ENCODE measurements at regions not wholly inside any gene's neighbourhood (a gene's known extent, or its start where the extent isn't known, plus 50 kb on each side); places are given as distances from the start of the nearest gene placed in this dataset.
"Not testable (repeated sequence)": the region's sequence is repeated elsewhere in the genome, so short reads cannot be mapped to it uniquely, and the experiment has no call there.

- TF ChIP-seq POLR2A (IDR thresholded peaks at IDR 0.05; ENCODE audit: low read length) = no peak
- no peak for TF ChIP-seq GATA1 (IDR thresholded peaks at IDR 0.05; ENCODE audit: low read depth, low read length)
- DNase-seq = no peak
Observed at GRCh38 chr1:166471359-166471758, 304.6 kb upstream of the FAM78B start.

DNA sequence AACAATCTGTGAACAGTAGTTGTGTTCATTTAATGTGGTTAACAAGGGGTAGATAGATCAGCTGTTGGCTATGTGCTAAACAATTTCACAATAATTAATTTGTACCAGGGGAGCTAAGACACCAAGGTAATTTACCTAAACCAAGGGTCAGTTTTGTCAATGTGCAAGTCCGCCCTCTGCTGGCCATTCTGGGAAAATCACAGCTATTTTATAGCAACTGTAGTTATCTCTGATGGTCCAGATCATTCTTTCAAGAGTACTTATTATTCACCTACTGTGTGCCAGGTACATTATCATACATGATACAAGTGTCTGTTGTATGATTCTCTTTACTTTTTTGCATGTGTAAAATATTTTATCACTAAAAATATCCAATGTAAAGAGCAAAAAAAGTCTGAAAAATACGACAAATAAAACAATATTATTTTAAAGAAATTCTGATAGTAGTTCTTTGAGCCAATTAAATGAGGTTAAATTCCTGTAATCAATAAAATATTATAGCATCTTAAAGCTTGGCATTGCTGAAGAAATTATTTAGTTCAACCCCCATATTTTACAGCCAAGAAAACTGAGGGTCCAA lies 312.3 kb upstream of the FAM78B start:
- peak; percentile 45 to 73 for DNase-seq
- no peak for TF ChIP-seq GATA1 (IDR thresholded peaks at IDR 0.05; ENCODE audit: low read depth, low read length)
- no peak for TF ChIP-seq POLR2A (IDR thresholded peaks at IDR 0.05; ENCODE audit: low read length)

- no peak for DNase-seq
- TF ChIP-seq POLR2A (IDR thresholded peaks at IDR 0.05; ENCODE audit: low read length) = no peak
Observed at GRCh38 chr1:166484471-166484870, 317.7 kb upstream of the FAM78B start.

GRCh38 chr1:166484871-166485270 lies 318.1 kb upstream of the FAM78B start:
- DNase-seq = no peak

DNA sequence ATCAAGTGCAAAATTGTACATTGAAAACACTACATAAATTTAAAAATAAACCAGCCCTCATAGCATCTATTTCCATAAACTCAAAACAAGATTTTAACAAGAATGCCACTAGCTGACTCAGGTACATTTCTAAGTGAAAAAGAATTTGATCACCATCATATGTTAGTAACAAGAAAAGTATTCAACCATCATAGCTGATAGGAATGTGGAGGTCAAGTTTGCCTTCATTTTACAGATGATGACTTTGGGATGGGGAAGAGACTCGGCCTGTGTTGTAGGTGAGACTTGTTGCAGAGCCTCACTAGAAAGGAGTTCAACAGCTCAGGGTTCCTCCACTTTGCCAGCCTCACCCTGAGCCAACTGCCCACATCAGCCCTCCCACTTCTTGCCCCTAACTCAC lies 318.8 kb upstream of the FAM78B start:
- DNase-seq = no peak
- TF ChIP-seq POLR2A (IDR thresholded peaks at IDR 0.05; ENCODE audit: low read length) = no peak
- TF ChIP-seq GATA1 (IDR thresholded peaks at IDR 0.05; ENCODE audit: low read depth, low read length) = no peak

More at GRCh38 chr1:166484871-166485270, 318.1 kb upstream of the FAM78B start:
- TF ChIP-seq GATA1 (IDR thresholded peaks at IDR 0.05; ENCODE audit: low read depth, low read length) (no peak), POLR2A (IDR thresholded peaks at IDR 0.05; ENCODE audit: low read length) (no peak)

DNA sequence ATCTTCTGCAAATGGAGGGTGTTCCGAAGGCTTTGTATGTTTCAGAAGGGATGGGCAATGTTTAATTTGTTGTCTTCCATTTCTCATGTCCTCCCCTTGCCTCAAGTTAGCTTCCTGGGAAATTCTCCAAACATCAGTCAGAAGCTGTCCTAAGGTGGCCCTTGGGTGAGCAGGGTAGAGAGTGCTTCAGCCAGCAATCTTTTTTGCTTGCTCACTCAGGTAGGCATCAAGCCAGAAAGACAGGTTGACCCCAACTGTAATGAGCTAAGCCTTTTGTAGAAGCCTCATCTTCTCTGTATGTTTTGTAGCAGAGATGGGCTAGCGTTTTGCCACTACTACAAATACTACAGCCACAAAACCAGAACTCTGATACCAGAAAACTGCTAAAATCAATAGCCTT lies 321.5 kb upstream of the FAM78B start:
- no peak for TF ChIP-seq POLR2A (IDR thresholded peaks at IDR 0.05; ENCODE audit: low read length)
- TF ChIP-seq GATA1 (IDR thresholded peaks at IDR 0.05; ENCODE audit: low read depth, low read length) = no peak
- peak; percentile 9 to 38 for DNase-seq

DNA sequence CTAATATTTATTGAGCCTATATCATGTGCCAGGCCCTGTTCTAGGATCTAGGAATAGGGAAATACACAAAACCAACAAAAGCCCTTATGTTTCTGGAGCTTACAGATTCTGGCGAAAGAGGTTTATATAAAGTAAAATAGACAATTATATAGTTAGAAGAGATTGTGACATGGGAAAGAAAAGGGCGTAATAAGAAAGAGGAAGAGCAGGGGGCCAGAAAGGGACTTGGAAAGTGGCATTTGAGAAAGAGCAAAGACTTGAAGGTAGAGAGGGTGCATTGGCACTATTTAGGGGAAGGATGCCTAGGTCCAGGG lies 322.5 kb upstream of the FAM78B start:
- DNase-seq = no peak
- TF ChIP-seq POLR2A (IDR thresholded peaks at IDR 0.05; ENCODE audit: low read length) (no peak), GATA1 (IDR thresholded peaks at IDR 0.05; ENCODE audit: low read depth, low read length) (no peak)

DNA sequence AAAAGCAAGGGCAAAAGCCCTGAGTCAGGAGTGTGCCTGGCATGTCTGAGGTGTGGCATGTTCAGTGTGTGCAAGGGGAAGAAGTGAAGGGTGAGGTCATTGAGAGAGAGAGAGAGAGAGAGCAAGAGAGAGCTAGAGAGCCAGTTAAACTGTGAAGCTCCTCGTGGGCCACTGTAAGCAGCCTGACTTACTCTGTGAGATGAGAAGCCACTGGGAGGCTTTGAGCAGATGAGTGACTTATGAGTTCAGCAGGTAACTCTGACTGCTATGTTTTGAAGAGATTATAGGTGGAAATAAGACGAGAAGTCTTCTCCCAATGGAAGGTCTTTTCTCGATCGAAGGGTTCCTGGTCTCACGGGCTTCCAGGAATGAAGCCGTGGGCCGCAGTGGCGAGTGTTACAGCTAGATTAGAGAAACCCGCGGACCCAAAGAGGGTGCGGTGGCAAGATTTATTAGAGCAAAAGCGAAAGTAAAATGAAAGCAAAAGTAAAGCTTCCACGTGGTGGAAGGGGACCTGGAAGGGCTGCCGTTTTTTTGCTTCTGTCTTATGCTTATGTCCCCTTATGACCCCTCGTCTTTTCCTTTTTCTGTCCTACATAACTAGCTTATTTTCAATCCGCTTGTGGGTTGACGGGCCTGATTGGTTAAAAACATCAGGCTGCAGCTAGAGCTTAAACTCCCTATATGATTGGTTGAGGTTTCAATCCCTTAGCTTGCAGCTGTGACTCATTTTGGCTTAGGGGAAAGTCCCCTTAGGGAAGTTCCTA lies 323.1 kb upstream of the FAM78B start:
- DNase-seq = peak; percentile 81 to 82
- no peak for TF ChIP-seq GATA1 (IDR thresholded peaks at IDR 0.05; ENCODE audit: low read depth, low read length)
- peak; percentile 30 for TF ChIP-seq POLR2A (IDR thresholded peaks at IDR 0.05; ENCODE audit: low read length)

DNA sequence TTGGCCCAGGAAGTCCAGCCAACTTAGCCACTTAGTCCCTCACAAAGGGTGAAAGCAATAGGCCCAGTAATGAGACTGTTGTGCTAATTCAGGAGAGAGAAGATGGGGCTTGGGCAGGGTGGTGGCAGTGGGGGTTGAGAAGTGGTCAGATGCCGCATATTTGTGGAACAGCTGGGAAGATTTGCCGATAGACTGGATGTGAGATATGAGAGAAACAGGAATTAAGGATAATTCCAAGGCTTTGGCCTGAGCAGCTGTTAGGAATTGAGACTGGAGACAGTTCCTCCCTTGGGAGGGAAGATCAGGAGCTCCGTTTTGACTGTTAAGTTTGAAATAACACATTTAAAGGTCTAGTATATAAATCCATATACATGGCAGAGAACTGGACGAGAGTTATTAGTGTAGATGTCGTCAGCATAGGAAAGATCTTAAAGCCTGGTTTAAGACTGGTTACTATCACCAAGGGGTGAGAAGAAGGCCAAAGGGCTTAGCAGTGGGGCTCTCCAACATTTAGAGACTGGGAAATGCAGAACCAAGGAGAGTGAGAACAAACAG lies 323.7 kb upstream of the FAM78B start:
- TF ChIP-seq POLR2A (IDR thresholded peaks at IDR 0.05; ENCODE audit: low read length) (no peak), GATA1 (IDR thresholded peaks at IDR 0.05; ENCODE audit: low read depth, low read length) (no peak)
- no peak for DNase-seq

DNA sequence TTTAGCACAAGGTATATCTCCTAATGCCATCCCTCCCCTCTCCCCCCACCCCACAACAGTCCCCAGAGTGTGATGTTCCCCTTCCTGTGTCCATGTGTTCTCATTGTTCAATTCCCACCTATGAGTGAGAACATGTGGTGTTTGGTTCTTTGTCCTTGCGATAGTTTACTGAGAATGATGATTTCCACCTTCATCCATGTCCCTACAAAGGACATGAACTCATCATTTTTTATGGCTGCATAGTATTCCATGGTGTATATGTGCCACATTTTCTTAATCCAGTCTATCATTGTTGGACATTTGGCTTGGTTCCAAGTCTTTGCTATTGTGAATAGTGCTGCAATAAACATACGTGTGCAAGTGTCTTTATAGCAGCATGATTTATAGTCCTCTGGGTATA lies 327.0 kb upstream of the FAM78B start:
- not testable (repeated sequence) for DNase-seq

DNA sequence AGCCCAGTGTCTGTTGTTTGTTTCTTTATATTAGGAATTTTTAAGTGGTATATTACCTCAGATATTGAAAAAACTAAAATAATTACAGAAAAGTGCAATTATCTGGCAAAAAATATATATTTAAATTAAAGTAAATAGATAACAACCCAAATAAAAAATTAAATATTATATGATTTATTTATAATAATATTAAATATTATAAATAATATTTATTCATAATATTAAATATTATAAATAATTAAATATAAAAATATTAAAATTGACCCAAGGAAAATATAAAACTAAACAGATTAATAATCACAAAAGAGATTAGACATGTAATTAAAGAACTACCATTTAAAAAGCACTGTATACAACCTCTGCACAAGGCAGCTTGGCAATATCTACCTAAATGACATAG lies 331.9 kb upstream of the POGK start:
- no peak for TF ChIP-seq POLR2A (IDR thresholded peaks at IDR 0.05; ENCODE audit: low read length)
- no peak for TF ChIP-seq GATA1 (IDR thresholded peaks at IDR 0.05; ENCODE audit: low read depth, low read length)
- DNase-seq = no peak

- DNase-seq = no peak
- TF ChIP-seq POLR2A (IDR thresholded peaks at IDR 0.05; ENCODE audit: low read length) (no peak), GATA1 (IDR thresholded peaks at IDR 0.05; ENCODE audit: low read depth, low read length) (no peak)
Observed at GRCh38 chr1:166511761-166512160, 327.5 kb upstream of the POGK start.

- DNase-seq = no peak
- TF ChIP-seq GATA1 (IDR thresholded peaks at IDR 0.05; ENCODE audit: low read depth, low read length) (no peak), POLR2A (IDR thresholded peaks at IDR 0.05; ENCODE audit: low read length) (no peak)
Observed at GRCh38 chr1:166514067-166514466, 325.2 kb upstream of the POGK start.

GRCh38 chr1:166527752-166528151 lies 311.5 kb upstream of the POGK start:
- DNase-seq = no peak
- no peak for TF ChIP-seq GATA1 (IDR thresholded peaks at IDR 0.05; ENCODE audit: low read depth, low read length)
- TF ChIP-seq POLR2A (IDR thresholded peaks at IDR 0.05; ENCODE audit: low read length) = no peak

DNA sequence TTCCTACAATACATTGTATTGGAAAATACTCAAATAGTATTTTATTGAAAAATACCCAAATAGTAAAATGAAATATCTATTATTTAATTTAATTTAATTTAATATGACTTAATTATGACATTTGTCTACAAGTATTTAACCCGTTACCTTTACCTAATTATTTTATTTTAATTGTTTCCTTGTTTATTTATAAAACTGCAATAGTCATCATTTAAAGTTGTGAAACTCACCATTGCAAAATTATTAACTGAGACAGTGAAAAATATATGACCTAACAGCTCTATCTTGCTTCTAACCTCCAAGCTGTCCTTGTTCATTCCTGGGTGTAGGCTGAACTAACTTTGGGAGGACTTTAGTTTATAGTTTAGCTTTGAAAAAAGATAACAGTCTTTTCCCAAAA lies 300.6 kb upstream of the POGK start:
- no peak for DNase-seq
- TF ChIP-seq POLR2A (IDR thresholded peaks at IDR 0.05; ENCODE audit: low read length) = no peak
- TF ChIP-seq GATA1 (IDR thresholded peaks at IDR 0.05; ENCODE audit: low read depth, low read length) = no peak
